Caco-2 (cell line): ENCODE measurements at regions not wholly inside any gene's neighbourhood (a gene's known extent, or its start where the extent isn't known, plus 50 kb on each side); places are given as distances from the start of the nearest gene placed in this dataset.

ENCODE experiments used
- BruUV-seq: library from RNA; stranded (reverse); fragments of 400-500 nt; replicated peaks from 2 replicates; lab custom pipeline; 2021; lab: Mats Ljungman, UMichigan
- CTCF ChIA-PET: fragments of 300-600 bp; sonication (Branson Sonifier 250); formaldehyde crosslinking; loops from one replicate; lab custom pipeline; 2022; ENCODE audit warnings: antibody characterized with exemption; lab: Charles Lee
- POLR2A ChIA-PET: fragments of 300-600 bp; sonication (Branson Sonifier 250); formaldehyde crosslinking; loops from one replicate; lab custom pipeline; 2022; ENCODE audit warnings: antibody characterized with exemption; lab: Charles Lee
- DNase-seq, 2 experiments: peaks; one replicate each; pipeline versions ENCODE4 v3.0.0 to v3.0.0-alpha.2; 2020 to 2022
- H3K27me3 ChIP-seq: replicated peaks from 2 replicates; pipeline ENCODE4 v1.6.0; 2011; ENCODE audit warnings: low read length; ENCODE audit not compliant: control insufficient read depth, insufficient read depth
- H3K36me3 ChIP-seq: 2 replicates; pipeline ENCODE4 v1.5.1; 2011; ENCODE audit warnings: low read length; ENCODE audit not compliant: control insufficient read depth, insufficient read depth
- H3K4me1 ChIP-seq: fragments of 250-450 bp; sonication (Bioruptor Pico); 2 replicates; pipeline ENCODE4 v1.5.1; 2020; ENCODE audit warnings: mild to moderate bottlenecking
- H3K4me3 ChIP-seq: 2 replicates; pipeline ENCODE4 v1.5.1; 2011; ENCODE audit warnings: low read depth, mild to moderate bottlenecking, control low read depth, low read length
- H3K9me3 ChIP-seq: fragments of 250-450 bp; sonication (Bioruptor Pico); 2 replicates; pipeline ENCODE4 v1.5.1; 2020; ENCODE audit warnings: mild to moderate bottlenecking, moderate library complexity
- H3K27ac Mint-ChIP-seq: one replicate; pipeline ENCODE4 v1.8.0; 2022; ENCODE audit warnings: mixed read lengths; ENCODE audit not compliant: unreplicated experiment
- H3K27me3 Mint-ChIP-seq: one replicate; pipeline ENCODE4 v1.8.0; 2022; ENCODE audit warnings: mixed read lengths; ENCODE audit not compliant: insufficient read depth, unreplicated experiment
- H3K36me3 Mint-ChIP-seq: one replicate; pipeline ENCODE4 v1.8.0; 2022; ENCODE audit warnings: mild to moderate bottlenecking, mixed read lengths; ENCODE audit not compliant: insufficient read depth, unreplicated experiment
- H3K4me1 Mint-ChIP-seq: one replicate; pipeline ENCODE4 v1.8.0; 2022; ENCODE audit warnings: low read depth, mixed read lengths; ENCODE audit not compliant: unreplicated experiment
- H3K4me3 Mint-ChIP-seq: one replicate; pipeline ENCODE4 v1.8.0; 2022; ENCODE audit warnings: mild to moderate bottlenecking, moderate library complexity, mixed read lengths; ENCODE audit not compliant: unreplicated experiment
- H3K9me3 Mint-ChIP-seq: one replicate; pipeline ENCODE4 v1.8.0; 2022; ENCODE audit warnings: mixed read lengths; ENCODE audit not compliant: unreplicated experiment
- intact Hi-C: fragments of 100-400 bp; cut with micrococcal nuclease; formaldehyde crosslinking; loops from one replicate; pipeline ENCODE4 v1.10.0; 2022; ENCODE audit not compliant: unreplicated experiment
- TF ChIP-seq, protein P1 (sequence below), 2 experiments: fragments of 200-600 bp in 1 of 2; IDR thresholded peaks; 1 replicate in 1 of 2; 2 replicates in 1 of 2; pipeline versions ENCODE4 v1.5.1 to v1.8.0; 2011 to 2022; ENCODE audit warnings: antibody characterized with exemption in 1 of 2, control low read depth in 1 of 2, inconsistent platforms in 1 of 2, low read depth in 1 of 2, low read length in 1 of 2, mild to moderate bottlenecking in 1 of 2, moderate library complexity in 1 of 2; ENCODE audit not compliant: insufficient read depth in 1 of 2, severe bottlenecking in 1 of 2, unreplicated experiment in 1 of 2

DNA sequence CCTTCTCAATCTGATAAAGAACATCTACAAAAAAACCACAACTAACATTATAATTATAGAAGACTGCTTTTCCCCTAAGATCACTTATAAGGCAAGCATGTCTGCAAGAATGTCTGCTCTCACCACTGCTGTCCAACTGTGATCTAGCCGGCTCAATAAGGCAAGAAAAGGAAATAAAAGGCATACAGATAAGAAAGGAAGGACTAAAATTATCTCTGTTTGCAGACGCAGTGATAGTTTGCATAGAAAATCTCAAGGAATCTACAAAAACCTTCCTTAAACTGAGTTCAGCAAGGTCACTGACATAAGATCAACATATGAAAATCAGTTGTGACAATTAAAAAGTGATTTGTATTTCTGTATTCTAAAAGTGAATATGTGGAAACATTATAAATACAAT, 138.0 kb upstream of the EGLN3 start:
- DNase-seq = no peak
- Histone ChIP-seq H3K4me1 (peaks cover 18% of the 10 kb centered on the region), H3K36me3 (no peaks in the 10 kb centered on the region), H3K4me3 (no peak overlapping the region), H3K9me3 (no peaks in the 10 kb centered on the region), H3K27me3 (no peaks in the 10 kb centered on the region)
- intact Hi-C loops = no loop called here
- CTCF ChIA-PET = no interaction called here
- POLR2A ChIA-PET = no interaction called here
- peaks cover 6% of the 10 kb centered on the region for H3K36me3 Mint-ChIP-seq
- peaks cover 13% of the 10 kb centered on the region for H3K4me1 Mint-ChIP-seq
- no TSS peak for BruUV-seq
- no peaks in the 10 kb centered on the region for H3K9me3 Mint-ChIP-seq
- no peak overlapping the region for H3K4me3 Mint-ChIP-seq
- TF ChIP-seq, protein P1, sequence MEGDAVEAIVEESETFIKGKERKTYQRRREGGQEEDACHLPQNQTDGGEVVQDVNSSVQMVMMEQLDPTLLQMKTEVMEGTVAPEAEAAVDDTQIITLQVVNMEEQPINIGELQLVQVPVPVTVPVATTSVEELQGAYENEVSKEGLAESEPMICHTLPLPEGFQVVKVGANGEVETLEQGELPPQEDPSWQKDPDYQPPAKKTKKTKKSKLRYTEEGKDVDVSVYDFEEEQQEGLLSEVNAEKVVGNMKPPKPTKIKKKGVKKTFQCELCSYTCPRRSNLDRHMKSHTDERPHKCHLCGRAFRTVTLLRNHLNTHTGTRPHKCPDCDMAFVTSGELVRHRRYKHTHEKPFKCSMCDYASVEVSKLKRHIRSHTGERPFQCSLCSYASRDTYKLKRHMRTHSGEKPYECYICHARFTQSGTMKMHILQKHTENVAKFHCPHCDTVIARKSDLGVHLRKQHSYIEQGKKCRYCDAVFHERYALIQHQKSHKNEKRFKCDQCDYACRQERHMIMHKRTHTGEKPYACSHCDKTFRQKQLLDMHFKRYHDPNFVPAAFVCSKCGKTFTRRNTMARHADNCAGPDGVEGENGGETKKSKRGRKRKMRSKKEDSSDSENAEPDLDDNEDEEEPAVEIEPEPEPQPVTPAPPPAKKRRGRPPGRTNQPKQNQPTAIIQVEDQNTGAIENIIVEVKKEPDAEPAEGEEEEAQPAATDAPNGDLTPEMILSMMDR (IDR thresholded peaks at IDR 0.05; ENCODE audit: insufficient read depth in 1 of 2, low read depth in 1 of 2, low read length in 1 of 2, severe bottlenecking in 1 of 2, unreplicated experiment in 1 of 2) = no peak
- no peak overlapping the region for H3K27ac Mint-ChIP-seq
- no peaks in the 10 kb centered on the region for H3K27me3 Mint-ChIP-seq

DNA sequence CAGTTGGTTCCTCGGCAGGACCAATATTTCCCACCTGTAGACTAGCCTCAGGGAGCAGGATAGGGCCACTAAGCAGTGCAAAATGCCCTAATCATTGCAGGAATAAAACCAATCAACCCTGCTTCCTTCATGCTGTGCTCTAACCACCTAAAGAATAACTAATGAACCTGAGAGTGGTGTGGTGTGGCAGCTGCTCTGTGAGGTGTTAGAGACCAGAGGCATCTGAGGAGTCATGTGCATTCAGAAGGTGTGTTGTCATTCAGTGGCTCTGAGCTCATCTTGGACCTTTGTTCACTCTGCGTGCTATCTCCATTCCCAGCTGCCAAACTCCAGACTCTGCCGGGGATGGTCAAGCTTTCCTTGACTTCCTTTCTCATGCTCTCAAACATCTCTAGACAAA, 136.7 kb upstream of the EGLN3 start:
- H3K4me3 Mint-ChIP-seq = no peak overlapping the region
- no peaks in the 10 kb centered on the region for H3K9me3 Mint-ChIP-seq
- H3K4me3 ChIP-seq = no peak overlapping the region
- BruUV-seq = no TSS peak
- peaks cover 15% of the 10 kb centered on the region for H3K4me1 Mint-ChIP-seq
- ChIA-PET POLR2A (no interaction called here), CTCF (no interaction called here)
- H3K4me1 ChIP-seq = peaks cover 31% of the 10 kb centered on the region
- no peaks in the 10 kb centered on the region for H3K27me3 ChIP-seq
- no peak for DNase-seq
- H3K36me3 ChIP-seq = no peaks in the 10 kb centered on the region
- H3K27ac Mint-ChIP-seq = no peak overlapping the region
- no peaks in the 10 kb centered on the region for H3K9me3 ChIP-seq
- TF ChIP-seq, protein P1 (IDR thresholded peaks at IDR 0.05; ENCODE audit: insufficient read depth in 1 of 2, low read depth in 1 of 2, low read length in 1 of 2, severe bottlenecking in 1 of 2, unreplicated experiment in 1 of 2) = no peak
- no peaks in the 10 kb centered on the region for H3K27me3 Mint-ChIP-seq
- intact Hi-C loops = no loop called here
- H3K36me3 Mint-ChIP-seq = peaks cover 6% of the 10 kb centered on the region

DNA sequence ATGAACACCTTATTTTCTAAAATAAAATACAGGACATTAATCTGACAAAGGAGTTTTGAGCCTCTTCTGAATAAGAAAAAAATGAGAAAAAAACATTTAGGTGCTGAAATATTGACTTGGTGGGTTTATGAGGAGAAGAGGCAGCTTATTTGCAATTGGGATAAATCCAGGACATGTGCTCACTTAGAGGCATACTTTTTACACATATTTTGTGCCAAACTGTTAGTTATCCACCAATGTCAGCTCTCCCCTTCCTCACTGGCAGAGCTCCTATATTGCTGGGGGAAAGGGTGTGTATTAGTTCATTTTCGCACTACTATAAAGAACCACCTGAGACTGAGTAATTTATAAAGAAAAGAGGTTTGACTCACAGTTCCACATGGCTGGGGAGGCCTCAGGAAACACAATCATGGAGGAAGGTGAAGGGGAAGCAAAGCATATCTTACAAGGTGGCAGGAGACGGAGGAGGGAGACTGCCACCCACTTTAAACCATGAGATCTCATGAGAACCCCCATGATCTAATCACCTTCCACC, 135.4 kb upstream of the EGLN3 start:
- no peak for DNase-seq
- H3K4me1 Mint-ChIP-seq = peaks cover 26% of the 10 kb centered on the region
- TF ChIP-seq, protein P1 (IDR thresholded peaks at IDR 0.05; ENCODE audit: insufficient read depth in 1 of 2, low read depth in 1 of 2, low read length in 1 of 2, severe bottlenecking in 1 of 2, unreplicated experiment in 1 of 2) = no peak
- H3K4me1 ChIP-seq = peaks cover 43% of the 10 kb centered on the region
- no peaks in the 10 kb centered on the region for H3K9me3 ChIP-seq
- H3K27me3 ChIP-seq = no peaks in the 10 kb centered on the region
- intact Hi-C loops = no loop called here
- no TSS peak for BruUV-seq
- no peaks in the 10 kb centered on the region for H3K27me3 Mint-ChIP-seq
- CTCF ChIA-PET = no interaction called here
- H3K4me3 ChIP-seq = no peak overlapping the region
- POLR2A ChIA-PET = no interaction called here
- H3K9me3 Mint-ChIP-seq = no peaks in the 10 kb centered on the region
- H3K36me3 Mint-ChIP-seq = peaks cover 6% of the 10 kb centered on the region
- H3K36me3 ChIP-seq = no peaks in the 10 kb centered on the region
- no peak overlapping the region for H3K27ac Mint-ChIP-seq
- H3K4me3 Mint-ChIP-seq = no peak overlapping the region
